ENCODE measurements at regions not wholly inside any gene's neighbourhood (a gene's known extent, or its start where the extent isn't known, plus 50 kb on each side); places are given as distances from the start of the nearest gene placed in this dataset.

DNA sequence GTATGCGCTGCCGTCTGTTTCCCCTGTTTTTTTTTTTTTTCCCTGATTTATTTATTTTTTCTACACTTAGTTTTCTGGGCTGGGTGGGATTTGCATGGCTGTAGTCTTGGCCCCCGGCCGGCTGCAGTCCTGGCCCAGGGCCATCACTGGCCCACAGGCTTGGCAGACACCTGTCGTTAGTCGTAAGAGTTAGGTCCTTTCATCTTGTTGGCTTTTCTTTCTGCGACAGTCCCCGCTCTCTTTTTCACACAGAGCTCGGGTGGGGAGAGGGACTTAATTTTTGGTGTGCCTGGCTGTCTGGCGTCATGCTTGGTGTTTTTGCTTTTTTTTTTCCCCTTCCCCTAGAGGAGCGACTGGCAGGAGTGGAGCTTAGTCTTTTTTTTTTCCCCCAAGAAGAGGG lies 183.4 kb downstream of the KLF13 start:
- DNase-seq (ENCODE audit: low spot score), result no peak

DNA sequence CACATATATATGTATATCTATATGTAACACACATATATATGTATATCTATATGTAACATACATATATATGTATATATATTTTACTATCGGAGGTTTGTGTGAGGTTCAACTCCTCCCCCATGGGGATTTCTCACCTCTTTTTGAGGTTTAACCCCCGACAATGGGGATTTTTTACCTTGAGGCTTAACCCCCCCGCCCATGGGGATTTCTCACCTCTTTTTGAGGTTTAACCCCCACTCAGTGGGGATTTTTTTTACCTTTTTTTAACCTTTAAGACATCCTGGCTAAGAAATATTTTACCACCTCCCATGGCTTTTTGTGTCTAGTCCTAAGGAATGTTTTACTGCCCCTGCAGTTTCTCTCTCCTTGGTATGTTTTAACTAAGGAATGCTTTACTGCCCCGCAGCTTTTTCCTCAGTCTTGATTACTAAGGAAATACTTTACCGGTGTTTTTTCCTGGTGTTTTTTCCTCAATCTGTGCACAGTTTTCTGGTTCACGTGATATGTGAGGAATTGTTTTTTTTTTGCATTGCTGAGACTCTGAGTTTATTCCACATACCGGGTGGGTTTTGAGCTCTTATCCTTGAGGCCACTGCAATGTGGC lies 185.2 kb downstream of the KLF13 start:
- peak; percentile 58 for DNase-seq (ENCODE audit: low spot score)

DNA sequence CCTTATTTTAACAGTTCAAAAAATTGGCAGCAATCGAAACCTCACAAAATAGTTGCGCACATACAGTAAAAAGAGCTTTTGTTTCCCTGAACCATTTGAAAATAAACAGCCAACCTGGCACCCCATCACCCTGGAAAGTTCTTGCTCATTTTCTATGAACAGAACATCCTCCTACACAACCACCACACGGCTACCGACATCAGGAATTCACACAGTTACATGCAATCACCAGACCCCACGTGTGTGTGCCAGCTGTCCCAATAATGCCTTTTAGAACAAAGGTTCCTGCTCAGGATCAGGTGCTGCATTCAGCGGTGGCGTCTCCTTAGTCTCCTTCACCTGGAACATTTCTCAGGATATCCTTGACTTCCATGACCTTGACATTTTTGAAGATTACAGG lies 186.5 kb downstream of the KLF13 start:
- no peak for DNase-seq (ENCODE audit: low spot score)

DNA sequence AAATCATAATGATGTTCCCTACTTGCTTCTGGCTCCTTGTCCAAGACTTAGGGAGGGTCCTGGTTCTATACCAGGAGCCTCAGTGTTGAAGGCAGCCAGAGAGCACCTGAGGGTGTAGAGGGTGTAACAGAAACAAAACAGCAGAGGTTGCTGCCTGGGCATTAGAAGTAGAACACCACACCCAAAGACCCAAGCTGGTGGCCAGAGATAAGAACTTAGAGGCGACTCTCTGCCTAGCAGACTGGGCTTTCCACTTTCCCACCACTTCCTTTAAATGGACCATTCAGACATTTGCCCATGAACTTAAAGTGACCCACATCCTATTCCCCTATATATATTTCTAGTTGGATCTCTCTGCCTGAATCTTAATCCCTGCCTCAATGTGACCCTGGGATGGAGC lies 189.8 kb downstream of the KLF13 start:
- no peak for DNase-seq (ENCODE audit: low spot score)

DNA sequence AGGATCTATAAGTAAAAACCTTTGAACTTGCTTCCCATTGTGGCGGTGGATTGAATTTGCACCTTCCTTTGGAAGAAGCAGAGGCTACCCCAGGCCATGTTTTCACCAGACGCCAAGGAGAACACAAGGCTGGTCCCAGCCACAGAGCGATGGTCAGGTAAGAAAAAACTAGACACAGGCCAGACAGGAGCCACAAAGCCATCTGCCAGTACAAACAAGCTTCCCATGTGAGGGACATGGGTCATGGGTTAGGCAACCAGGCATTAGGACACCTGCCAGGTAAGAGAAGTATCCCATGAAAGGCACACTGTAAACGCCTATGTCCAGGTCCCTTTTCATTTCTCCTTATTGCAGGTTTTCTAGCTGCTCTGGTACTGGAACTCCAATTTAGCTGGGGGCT lies 190.2 kb downstream of the KLF13 start:
- no peak for DNase-seq (ENCODE audit: low spot score)

DNA sequence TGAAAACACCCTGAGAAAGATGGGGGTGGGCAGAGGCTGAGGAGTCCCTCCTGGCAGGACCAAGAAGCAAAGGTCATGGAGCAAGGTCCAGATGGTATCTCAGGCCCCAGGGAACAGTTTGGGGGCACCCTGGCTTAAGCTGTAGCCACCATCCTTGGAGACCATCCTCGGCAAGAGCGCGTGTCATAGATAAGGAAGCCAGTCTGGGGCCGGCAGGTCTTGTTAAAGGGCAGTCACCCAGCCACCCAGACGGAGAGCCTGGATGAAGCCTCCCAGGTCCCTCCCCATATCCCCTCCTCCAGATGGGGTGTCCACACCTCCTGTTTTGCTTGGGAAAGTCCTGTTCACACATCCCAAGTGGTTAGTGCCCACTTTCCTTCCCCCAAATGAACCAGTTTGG lies 191.1 kb downstream of the KLF13 start:
- DNase-seq (ENCODE audit: low spot score), result no peak

DNA sequence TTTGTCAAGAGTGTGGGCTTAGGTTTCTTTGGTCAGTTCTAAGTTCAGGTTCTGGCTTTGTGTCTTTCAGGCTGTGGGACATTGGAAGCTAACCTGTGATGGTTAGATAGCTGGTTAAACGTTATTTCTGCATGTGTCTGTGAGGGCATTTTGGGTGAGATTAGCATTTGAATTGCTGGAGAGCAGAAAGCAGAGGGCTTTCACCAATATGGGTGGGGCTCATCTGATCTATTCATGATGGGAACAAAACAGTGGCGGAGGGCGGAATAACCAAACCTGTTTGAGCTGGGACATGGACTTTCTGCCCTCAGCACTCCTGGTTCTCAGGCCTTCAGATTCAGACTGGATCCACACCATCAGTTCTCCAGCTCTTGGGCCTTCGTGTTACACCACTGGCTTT lies 195.4 kb downstream of the KLF13 start:
- DNase-seq (ENCODE audit: low spot score), result no peak

DNA sequence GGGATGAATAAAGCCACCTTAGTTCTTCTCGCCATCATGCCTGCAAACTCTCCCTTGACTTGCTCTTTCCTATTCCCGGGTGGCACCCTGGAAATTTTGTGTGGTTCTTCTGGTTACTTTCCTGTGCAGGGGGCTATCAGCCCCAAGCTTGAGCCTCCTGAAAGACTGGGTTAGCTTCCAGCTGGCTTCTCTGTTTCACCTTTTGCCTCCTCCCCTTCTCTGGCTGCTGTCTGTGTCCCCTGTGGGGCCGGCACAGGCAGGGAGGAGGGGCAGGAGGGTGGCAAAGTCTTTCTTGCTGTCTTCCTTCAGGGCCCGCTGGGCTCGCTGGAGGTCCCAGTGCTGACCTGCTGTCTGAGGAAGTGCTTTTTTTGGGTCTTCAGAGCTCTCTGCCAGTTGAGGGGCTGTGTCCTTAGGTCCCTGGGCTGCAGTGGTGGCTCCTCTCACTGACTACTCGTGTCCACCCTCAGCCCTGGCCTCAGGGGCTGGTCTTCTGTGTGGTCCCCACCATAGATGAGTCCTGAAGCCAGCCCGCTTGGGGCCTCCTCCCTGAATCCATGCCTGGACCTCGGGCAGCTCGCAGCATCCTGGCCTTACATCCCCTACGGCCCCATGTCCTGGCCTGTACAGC lies 196.5 kb downstream of the KLF13 start:
- no peak for DNase-seq (ENCODE audit: low spot score)

DNA sequence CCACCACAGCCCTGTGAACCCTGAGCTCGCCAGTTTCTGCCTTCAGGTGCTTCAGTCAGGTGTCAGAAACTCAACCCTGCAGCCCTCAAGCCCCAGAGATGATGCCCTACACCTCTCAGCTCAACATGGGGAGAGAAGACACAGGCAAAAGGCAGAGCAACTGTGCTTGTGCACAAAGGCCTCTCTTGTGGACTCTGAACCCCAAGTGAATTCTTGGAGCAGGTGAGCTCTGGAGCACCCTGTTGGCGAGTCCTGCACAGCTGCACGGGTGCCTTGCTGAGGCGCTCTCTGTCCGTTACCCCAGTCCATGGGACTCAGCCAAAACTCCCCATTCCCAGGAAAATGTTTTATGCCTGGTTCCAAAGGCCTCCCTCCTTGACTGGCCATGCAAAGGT lies 197.0 kb downstream of the KLF13 start:
- DNase-seq (ENCODE audit: low spot score), result no peak

DNA sequence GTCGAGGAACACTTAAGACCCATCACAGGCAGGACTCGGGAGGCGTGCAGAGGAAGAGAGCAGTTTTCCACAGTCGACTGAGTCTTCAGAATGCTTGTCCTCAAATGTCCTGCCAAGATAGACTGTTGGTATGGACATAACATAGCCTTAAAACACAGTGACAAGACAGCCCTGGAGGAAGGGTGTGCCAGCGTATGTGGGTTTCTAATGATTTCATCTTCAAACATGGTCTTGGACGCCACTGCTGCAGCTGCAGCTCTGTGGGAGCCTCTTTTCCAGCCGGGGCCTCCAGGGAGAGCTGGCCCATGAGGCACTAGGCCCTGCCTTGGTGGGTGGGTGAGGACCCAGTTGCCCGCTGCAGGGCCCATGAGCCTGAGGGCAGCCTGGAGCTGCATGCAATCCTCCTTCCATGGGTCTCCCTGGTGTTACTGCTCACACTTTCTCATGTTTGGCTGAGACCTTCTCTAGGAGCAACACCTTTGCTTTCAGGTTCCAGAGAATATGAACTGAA lies 198.6 kb downstream of the KLF13 start:
- no peak for DNase-seq (ENCODE audit: low spot score)

DNA sequence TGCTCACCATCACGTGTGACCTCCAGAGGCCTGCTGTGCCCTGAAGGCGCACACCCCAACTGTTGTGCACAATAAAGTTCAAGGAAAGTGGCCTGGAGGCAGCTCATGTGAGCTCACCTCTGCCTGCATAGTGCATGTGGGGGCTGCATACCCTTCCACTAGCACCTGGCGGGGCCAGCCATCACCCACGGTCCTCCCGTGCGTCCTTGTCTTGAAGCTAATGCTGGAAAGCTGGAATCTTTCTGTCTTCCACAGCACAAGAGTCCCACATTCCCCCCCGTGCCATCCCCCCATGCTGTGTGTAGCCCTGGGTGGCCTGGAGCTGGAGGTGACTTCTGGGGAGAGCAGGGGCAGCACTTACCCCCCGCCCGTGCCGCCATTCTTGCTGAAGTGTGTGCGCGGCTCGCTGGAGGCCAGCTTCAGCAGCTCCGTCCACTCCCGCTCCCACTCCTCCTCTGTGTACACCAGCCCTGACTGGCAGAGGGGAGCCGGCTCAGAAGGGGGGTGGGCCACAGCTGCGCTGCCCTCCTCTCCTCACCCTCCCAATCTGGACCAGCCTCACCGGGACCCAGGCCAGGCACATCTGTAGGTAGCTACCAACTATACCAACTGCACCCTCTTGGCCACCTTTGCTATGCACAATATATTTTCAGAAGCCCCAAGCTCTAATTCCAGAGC lies 199.5 kb downstream of the KLF13 start:
- DNase-seq (ENCODE audit: low spot score), result no peak

DNA sequence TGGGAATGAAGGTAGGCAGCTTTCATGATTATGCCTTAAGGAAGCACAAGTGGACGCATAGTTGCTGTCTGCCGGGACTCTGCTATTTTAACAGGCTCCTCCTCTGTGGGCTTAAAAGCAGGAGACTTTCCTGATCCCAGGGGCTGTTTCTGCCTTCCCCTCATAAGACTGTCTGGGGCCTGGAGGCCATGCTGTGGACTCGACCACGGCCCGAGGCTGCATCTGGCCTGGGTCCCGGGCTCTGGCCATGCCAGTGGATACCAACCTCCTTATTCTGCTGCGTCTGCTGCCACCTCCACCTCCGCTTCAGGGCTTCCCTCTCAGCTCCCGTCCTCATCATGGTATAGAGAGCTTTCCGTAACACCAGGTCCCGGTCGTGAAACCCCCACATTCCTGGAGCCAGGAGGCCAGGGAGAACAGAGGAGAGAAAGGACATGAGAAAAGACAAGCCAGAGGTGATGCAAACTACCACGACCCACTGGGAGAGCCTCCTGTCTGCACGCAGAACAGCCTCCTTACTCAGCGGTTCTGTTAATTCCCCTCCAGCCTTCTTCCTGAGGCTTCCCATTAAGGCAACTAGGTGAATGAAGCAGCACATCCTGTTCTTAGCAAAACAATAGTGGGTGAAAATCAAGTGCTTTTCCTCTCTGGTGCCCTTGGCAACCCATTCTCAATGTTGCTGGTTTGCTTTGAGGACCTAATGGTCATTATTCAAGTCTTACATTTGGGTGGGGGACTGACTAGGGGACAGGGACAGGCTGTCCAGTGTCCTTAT lies 200.5 kb downstream of the KLF13 start:
- DNase-seq (ENCODE audit: low spot score), result no peak

DNA sequence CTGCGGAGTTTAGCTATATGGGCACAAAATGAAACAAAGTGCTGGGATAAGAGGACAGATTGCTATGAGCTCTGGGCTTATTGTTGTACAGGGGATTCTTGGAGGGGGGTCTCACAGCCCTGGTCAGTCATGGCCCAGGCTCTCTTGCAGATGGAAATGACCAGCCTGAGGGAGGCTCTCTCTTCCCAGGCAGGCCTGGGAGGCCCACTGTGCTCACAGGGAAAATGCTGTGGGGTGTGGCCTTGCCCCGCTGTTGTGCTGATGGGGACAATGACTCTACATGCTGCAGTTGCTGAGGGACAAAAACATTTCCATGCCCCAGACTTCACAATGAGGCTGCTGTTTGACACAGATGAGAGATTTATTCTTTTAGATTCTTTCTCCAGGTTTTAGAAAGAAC lies 202.2 kb downstream of the KLF13 start:
- DNase-seq (ENCODE audit: low spot score), result no peak

DNA sequence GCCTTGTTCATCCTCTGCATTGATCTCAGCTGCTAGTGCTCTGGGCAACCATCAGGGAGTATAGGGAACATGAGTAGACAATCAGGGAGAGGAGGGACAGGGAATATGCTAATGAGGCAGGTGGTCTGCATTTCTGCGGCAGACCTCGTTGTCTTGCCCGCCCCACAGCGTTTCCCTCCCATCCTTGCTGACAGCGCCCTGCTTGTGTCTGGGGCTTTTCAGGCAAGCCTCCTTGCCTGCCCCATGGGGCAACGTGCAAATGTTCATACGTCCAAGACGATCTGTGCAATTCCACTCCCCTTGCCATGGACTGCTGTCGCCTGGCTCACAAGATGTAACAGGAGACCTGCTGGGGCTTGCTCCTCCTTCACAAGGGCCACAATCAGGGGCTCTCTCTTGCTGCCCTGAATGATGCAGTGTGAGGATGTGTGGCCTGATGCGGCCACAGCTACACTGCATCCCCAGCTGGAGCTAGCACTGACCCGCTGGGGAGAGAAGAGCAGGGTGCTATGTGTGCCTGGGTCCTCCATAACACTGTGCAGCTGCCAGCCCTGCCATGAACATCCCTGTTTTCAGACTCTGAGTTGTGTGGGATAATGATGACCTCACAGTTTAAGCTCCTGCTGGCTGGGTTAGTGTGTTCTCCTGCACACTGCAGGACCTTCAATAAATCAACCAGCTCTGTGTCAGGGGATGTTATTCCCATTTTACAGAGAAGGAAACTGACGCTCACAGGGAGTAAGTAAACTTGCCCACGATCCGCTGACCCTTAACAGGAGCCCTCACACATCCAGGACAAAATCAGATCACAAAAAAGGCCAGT lies 211.3 kb downstream of the KLF13 start:
- no peak for DNase-seq (ENCODE audit: low spot score)

DNA sequence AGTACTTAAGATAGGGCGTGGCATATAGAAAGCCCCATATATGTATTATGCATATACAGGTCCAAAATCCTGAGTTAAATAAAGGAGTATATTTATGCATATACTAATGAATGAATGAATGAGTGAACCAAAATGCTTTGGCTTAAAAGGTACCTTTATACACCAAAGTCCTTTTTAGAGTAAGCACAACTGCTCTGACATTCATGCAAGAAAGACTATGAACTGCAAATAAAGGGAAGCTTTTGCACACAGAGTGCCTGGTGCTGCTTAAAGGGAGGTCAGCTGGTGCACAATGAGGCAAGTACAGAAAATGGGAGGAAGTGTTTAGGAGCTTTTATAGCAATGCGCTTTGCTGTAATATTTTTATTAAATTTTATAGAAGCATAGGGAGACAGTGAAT lies 214.0 kb downstream of the KLF13 start:
- DNase-seq (ENCODE audit: low spot score), result no peak

DNA sequence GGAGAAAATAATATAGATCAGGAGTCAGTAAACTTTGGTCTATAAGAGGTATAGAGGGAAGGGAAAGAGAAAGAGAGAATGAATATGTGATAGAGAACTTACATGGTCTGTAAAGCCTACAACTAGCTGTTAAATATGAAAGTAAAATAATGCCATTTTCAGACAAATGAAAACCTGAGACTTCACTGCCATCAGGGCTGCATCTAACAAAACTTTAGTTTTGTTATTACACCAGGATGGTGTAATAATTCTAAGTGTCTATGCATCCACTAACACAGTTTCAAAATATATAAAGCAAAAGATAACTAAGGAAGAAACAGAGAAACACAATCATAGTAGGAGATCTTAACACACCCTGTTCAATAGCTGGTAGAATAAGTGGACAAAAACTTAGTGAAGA lies 217.7 kb downstream of the KLF13 start:
- DNase-seq (ENCODE audit: low spot score), result no peak

DNA sequence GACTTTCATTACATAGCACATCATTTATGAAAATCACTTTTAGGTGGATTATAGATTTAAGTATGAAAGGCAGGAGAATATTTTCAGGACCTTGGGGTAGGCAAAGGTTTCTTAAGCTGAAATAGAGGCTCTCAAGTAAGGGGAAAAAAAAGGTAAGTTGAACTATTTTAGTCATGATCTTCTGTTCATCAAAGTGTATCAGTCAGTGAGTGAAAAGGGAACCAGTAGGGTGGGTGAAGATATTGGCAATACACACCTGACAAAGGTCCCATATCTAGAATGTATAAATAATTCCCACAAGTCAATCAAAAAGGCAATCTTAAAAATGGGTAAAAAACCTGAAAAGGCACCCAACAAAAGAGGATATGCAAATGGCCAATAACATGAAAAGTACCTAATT lies 218.6 kb downstream of the KLF13 start:
- DNase-seq (ENCODE audit: low spot score), result no peak

DNA sequence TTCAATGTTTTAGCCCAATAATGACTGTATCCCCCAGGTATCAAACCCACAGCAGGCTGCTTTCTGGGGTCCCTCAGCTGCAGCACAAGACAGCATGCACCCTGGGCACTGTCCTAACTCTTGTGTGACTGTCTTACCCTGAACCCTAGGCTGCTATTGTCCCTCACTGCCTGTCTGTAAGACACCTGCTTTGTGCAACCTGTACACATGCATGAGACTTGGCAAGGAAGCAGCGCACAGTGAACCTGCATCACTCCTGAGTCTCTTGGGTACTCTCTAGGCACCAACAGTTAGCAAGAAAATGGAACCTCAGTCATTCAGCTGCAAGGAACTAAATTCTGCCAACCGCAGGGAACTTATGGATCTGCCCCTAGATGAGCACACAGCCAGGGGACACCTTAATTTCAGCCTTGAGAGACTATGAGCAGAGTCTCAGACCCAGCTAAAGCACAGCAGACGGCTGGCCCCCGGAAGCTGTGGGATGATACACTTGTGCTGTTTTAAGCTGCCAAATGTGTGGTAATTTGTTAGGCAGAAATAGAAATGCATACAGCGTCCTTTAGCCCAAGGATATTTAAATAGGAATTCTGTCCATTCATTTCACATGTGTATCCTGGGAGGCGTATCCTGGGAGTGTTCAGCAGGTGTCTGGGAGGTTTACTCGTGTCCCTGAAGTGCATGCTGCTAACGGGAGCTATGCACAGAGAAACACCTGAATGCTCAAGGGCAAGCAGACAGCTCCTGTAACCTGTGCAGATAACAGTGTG lies 223.8 kb downstream of the KLF13 start:
- no peak for DNase-seq (ENCODE audit: low spot score)

DNA sequence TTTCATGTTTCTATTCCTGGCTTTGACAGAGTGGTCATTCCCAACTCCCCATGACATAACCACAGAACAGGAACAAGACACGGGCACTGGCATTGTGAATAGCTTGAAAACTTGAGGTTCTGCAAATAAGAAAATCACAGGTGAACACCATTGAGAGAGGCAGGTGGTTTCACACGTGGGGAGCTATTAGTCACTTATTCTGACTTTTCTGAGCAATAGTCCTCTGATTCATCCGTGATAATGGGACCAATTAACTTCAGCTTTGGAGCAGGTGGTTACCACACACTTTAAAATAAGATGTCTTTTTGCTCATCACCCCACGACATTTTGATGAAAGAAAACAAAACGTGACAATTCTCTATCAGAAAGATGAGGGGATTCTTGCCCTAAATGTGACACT lies 224.7 kb downstream of the KLF13 start:
- no peak for DNase-seq (ENCODE audit: low spot score)

DNA sequence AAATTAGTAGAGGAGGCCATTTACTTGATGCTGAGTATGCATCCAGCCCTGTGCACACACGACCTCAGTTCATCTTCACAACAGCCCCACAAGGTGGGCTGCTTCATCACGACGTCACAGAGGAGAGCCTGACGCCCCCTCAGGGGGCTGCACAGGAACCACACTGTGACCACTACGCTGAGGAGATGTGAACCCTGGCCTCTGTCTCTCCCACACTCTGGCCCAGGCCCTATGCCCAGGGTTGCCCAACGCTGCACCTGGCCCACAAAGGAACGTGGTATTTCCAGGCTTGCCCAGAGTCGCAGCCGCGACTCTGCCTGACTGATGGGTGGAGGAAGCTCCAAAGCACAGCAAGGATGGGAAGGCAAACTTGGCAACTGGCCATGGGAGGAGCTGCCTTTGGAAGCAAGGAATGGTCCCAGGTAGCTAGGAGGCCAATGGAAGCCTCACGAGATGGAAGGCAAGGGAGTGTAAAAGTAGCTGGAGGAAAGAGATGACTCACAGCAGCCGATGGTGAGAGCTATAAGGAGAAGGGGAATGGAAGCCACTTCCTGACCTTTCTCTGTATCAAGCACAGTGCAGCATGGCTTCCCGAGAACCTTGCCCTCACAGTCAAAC lies 226.0 kb downstream of the KLF13 start:
- DNase-seq (ENCODE audit: low spot score), result no peak

DNA sequence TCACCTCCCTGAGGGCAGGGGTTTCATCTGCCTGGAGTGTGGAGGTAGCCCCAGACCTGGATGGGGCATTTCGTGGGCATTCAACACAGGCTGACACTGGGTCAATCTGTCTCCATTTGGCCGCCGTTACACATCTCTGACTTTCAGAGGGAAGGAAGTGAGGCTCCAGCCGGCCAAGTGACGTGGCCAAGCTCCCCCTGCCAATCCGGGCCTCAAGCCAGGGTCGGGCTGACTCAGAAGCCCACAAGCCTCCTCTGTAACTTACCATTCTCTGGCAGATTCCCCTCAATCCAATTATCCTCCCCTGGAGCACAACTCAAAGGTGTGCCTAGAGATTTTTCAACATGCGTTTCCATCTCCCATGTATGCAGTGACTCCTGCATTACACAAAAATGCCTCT lies 227.6 kb downstream of the KLF13 start:
- no peak for DNase-seq (ENCODE audit: low spot score)

Measured in CD4-positive, alpha-beta T cell treated with Interleukin-15 for 4 hours (primary cell).